GM18517 (cell line): ENCODE measurements at regions not wholly inside any gene's neighbourhood (a gene's known extent, or its start where the extent isn't known, plus 50 kb on each side); places are given as distances from the start of the nearest gene placed in this dataset.
"Not testable (repeated sequence)": the region's sequence is repeated elsewhere in the genome, so short reads cannot be mapped to it uniquely, and the experiment has no call there.

Experiments used
- ATAC-seq: cut with Tn5 transposase; IDR thresholded peaks from one replicate; pipeline ENCODE4 v1.9.1; 2021; ENCODE audit warnings: mild to moderate bottlenecking, moderate library complexity; ENCODE audit not compliant: unreplicated experiment

DNA sequence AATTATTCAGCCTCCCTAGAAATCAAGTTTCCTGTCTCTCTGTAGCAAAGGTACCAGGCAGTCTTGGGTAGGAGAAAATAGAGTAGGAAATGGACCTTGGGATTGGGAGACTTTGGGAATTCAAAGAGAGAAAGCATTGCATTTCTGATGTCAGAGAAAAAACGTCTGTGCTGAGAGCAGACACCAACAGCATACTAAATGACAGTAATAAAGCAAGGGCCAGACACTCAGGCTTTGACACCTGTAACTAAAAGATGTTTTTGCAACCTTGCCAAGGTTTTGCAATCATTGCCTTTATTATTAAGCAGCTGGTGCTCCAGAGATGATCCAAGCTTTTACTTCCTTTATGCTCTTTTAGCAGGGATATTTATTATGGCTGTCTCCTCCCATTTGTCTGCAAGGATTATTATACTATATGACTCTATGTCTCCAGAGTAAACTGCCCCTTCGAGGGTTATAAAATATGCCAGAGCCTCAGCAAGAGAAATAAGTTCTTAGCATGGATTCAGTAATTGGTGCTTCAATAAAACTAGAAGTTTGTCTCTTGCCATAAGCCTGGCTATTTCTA, 85.2 kb upstream of the GRAMD1B start:
- no peak for ATAC-seq

- not testable (repeated sequence) for ATAC-seq
These were observed 85.9 kb upstream of the GRAMD1B start for GRCh38 chr11:123344188-123344587.

DNA sequence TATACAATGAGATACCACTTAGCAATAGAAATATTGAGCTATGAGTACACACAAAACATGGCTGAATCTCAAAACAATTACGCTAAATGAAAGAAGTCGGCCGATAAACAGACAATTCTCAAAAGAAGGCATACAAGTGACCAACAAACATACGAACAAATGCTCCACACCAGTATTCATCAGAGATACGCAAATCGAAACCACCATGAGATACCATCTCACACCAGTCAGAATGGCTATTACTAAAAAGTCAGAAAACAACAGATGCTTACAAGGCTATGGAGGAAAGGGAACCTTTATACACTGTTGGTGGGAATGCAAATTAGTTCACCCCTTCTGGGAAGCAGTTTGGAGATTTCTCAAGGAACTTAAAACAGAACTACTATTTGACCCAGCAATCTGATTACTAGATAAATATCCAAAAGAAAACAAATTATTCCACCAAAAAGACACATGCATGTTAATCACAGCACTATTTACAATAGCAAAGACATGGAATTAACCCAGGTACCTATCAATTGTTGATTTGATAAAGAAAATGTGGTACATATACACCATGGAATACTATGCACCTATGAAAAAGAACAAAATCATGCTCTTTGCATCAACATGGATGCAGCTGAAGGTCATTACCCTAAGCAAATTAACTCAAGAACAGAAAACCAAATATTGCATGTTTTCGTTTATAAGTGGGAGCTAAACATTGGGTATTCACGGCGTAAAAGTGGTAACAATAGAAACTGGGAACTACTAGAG, 90.9 kb upstream of the GRAMD1B start:
- ATAC-seq: no peak

DNA sequence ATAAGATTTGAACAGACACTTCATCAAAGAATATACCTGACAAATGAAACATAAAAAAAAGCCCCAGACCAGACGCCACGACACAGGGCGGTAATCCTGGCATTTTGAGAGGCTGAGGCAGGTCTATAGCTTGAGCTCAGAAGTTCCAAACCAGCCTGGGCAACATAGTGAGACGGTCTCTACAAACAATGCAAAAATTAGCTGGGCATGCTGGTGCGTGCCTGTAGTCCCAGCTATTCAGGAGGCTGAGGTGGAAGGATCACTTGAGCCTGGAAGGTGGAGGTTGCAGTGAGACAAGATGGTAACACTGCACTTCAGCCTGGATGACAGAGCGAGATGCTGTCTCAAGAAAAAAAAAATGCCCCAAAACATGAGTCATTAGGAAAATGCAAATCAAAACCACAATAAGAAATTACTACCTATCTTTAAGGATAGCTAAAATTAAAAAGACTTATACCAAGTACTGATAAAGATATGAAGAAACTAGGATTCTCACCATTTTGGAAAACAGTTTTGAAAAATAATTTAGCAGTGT, 91.7 kb upstream of the GRAMD1B start:
- no peak for ATAC-seq

DNA sequence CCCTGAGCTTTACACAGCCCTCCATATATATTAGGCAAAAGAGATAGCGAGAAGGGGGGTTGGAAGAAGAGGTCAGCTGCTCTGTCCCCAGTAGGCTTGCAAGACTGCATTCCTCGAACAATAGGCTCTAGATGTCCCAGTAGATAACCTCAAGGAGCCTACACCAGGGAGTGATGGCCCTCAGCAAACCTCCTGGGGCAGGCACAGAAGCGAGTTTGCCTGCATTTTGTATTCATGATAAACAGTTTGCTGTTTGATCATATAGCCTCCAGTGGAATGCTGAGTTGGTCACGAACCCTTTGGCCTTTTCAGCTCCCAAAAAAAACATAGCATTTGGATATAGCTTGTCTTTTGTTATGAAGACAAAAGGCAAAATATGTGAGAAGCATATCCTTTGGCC, 95.1 kb upstream of the GRAMD1B start:
- ATAC-seq: no peak

- not testable (repeated sequence) for ATAC-seq
These were observed 97.5 kb upstream of the GRAMD1B start for GRCh38 chr11:123332577-123332976.

GRCh38 chr11:123330948-123331347, 99.1 kb upstream of the GRAMD1B start:
- no peak for ATAC-seq

DNA sequence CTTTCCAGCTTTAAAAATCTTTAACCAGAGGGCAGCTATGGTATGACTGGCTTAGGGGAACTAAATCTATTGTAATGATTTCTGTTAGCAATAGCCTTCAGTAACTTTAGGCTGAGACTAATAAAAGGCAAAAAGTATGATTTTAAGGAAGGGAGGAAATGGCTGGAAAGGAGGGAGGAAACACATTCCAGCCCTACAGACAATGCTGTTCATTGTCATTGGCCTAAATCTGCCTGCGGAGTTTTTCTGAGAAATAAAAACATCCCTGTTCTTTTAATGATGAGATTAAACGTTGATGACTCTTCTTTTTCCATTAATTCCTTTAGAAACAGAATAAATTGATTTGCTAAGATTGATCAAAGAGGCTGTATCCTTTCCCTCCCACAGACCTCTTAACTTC, 99.6 kb upstream of the GRAMD1B start:
- ATAC-seq: no peak

- ATAC-seq: no peak
These were observed 100.0 kb upstream of the GRAMD1B start for GRCh38 chr11:123330071-123330470.

GRCh38 chr11:123328281-123328867, 101.7 kb upstream of the GRAMD1B start:
- ATAC-seq: no peak

DNA sequence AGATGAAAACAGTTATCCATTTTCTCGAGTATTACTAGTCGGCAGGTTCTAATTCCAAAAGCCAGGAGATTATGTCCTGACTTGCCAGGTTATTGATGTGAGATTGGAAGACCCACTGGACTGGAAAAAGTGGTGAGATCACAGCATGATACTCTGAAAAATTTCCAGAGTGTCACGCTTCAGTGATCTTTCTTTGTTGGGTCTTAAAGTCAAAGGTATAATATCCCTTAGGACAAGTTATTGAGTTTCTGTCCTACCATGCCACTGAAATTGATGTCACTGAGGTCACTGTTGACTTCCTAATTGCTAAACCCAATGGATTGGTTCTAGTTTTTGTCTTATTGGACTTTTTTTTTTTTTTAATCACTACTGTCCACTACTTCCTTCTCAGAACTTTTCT, 104.5 kb upstream of the GRAMD1B start:
- no peak for ATAC-seq

DNA sequence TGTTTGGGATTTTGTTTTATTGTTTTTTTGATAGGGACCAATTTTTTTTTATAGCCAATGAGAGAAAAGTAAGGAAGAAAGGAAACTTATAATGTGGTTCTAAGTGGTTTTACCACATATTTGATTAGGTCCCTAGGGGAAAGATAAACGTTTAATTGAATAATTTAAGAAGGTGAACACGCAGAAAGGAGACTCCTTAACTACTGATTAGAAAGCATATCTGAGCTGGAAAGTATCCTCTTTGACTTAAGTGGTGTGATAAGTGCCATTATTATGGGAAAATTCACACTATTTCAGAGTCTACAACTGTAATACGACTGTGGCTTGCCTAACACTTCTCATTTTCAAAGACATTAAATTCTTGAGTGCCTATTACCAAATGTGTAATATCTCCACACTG, 106.5 kb upstream of the GRAMD1B start:
- ATAC-seq: no peak

- no peak for ATAC-seq
These were observed 108.4 kb upstream of the GRAMD1B start for GRCh38 chr11:123321636-123322035.

DNA sequence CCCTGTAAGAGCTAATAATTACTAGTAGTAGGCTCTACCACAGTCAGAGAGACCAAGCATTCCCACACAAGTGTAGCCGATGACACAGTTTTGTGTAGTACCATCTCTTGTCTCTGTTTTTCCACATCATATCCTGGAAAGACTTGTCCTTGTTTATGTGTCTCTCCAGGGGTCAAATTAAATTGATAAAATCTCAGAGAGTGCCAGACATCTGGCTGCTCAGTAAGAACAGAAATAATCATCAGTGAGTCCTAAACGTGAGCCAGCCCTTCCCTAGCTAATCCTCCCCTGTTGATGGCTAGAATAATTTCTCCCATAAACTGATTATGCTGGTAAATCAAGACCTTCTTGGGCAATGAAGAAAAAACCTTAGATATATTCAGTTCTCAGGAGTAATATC, 111.4 kb upstream of the GRAMD1B start:
- ATAC-seq: no peak

GRCh38 chr11:123318132-123318531, 111.9 kb upstream of the GRAMD1B start:
- not testable (repeated sequence) for ATAC-seq

DNA sequence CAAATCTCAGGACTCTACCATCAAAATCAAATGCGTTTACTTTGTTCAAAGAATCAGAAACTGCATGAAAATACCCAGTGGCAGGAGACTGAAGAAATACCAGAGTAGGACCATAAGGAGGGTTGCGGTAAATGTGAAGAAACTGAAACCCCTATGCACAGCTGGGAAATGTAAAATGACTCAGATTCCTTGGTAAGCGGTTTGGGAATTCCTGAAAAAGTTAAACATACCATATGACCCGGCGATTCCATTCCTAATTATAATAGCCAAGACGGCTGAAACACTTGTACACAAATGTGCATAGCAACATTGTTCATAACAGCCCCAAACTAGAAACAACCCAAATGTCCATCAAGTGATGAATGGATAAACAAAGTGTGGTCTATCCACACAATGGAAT, 114.1 kb upstream of the GRAMD1B start:
- ATAC-seq: no peak

- ATAC-seq: no peak
These were observed 115.1 kb upstream of the GRAMD1B start for GRCh38 chr11:123314972-123315371.

DNA sequence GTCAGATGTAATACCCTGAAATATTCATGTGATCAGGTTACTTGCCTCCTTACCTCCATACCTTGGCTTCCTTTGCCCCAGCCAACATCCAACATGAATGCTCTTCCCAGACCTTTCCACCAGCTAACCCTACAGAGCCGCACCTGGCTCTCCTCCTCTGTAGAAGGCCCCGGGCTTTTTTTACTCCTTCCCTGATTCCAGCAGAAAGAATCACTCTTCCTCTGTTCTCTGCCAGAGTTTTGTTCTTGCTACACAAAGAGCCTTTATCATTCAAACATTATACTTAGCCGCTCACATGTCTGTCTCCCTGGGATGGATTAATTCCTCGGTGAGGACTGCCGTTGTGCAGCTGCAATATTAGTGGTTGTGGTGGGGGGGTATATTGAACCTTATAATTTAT, 116.8 kb upstream of the GRAMD1B start:
- ATAC-seq: no peak

- no peak for ATAC-seq
These were observed 113.0 kb upstream of the CLMP start for GRCh38 chr11:123308077-123308476.

DNA sequence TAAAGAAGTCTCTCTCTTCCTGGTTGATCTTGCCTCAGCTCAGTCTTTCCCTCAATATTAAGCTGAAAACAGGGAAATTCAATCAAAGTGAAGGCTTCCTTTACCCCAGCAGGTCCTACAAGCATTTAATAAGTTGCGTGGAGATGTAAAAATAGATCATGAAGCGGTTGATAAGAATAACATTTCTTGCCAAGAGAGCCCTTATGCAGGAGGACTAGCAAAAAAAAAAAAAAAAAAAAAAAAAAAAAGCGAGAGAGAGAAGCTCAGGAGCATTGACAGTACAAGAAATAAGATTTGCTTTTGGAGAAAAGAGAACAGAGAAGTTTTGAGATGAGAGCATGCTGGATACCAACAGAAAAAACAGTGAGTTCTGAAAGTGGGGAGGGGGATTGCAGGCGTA, 112.2 kb upstream of the CLMP start:
- no peak for ATAC-seq

DNA sequence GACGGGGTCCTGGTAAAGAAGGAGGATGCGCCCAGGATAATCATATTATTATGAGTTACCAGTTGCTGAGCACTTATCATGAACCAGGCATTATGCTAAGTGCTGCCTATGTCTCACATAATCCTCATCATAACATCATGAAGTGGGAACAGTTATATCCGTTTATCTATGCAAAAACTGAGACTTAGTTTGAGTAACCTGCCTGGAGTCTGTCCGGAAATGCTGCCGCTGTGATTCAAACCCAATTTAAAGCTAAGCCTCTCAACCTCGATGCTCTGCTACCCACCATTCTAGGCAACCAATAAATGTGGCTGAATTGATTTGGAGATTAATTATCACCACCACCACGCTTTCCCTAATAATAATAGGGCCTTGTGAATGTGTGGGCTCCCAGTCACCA, 111.5 kb upstream of the CLMP start:
- ATAC-seq: no peak
